ENCODE measurements at regions not wholly inside any gene's neighbourhood (a gene's known extent, or its start where the extent isn't known, plus 50 kb on each side); places are given as distances from the start of the nearest gene placed in this dataset.
A peak's percentile ranks its signal among the peaks of the same experiment; 100 is the strongest.

GRCh38 chr13:111542530-111543341, 222.3 kb downstream of the TEX29 start:
- DNase-seq (ENCODE audit: low read depth in 1 of 2, low spot score in 2 of 2): peak in 1 of 2 experiments; percentile 42
- Histone ChIP-seq H3K4me1 (replicated peaks) (no peaks in the 10 kb centered on the region), H3K9me3 (replicated peaks) (peaks cover 3% of the 10 kb centered on the region; the same call in 1 of the 2 replicates), H3K4me3 (no peak overlapping the region), H3K27me3 (replicated peaks) (peaks cover 57% of the 10 kb centered on the region), H3K27ac (no peak overlapping the region), H3K36me3 (no peaks in the 10 kb centered on the region)

GRCh38 chr13:111546921-111547675, 226.7 kb downstream of the TEX29 start:
- H3K4me3 ChIP-seq: no peak overlapping the region
- DNase-seq (ENCODE audit: low read depth in 1 of 2, low spot score in 2 of 2): peak in 1 of 2 experiments; percentile 38
- H3K27me3 ChIP-seq (replicated peaks): peaks cover 27% of the 10 kb centered on the region
- H3K36me3 ChIP-seq: no peaks in the 10 kb centered on the region
- peaks cover 3% of the 10 kb centered on the region; the same call in 1 of the 2 replicates for H3K9me3 ChIP-seq (replicated peaks)
- H3K27ac ChIP-seq: no peak overlapping the region
- H3K4me1 ChIP-seq (replicated peaks): no peaks in the 10 kb centered on the region

- peaks cover 3% of the 10 kb centered on the region; the same call in 1 of the 2 replicates for H3K9me3 ChIP-seq (replicated peaks)
- no peaks in the 10 kb centered on the region for H3K4me1 ChIP-seq (replicated peaks)
- peak in 1 of 2 experiments; percentile 43 for DNase-seq (ENCODE audit: low read depth in 1 of 2, low spot score in 2 of 2)
- no peak overlapping the region for H3K27ac ChIP-seq
- H3K36me3 ChIP-seq: no peaks in the 10 kb centered on the region
- no peak overlapping the region for H3K4me3 ChIP-seq
- H3K27me3 ChIP-seq (replicated peaks): peaks cover 22% of the 10 kb centered on the region
Measured at GRCh38 chr13:111547726-111548273, 227.4 kb downstream of the TEX29 start.

- peak in 1 of 2 experiments; percentile 45 for DNase-seq (ENCODE audit: low read depth in 1 of 2, low spot score in 2 of 2)
- Histone ChIP-seq H3K36me3 (no peaks in the 10 kb centered on the region), H3K9me3 (replicated peaks) (0 out of 2 replicates have a peak, but pooled peaks cover 3% of the 10 kb centered on the region), H3K4me3 (no peak overlapping the region), H3K27me3 (replicated peaks) (peaks cover 18% of the 10 kb centered on the region), H3K4me1 (replicated peaks) (no peaks in the 10 kb centered on the region), H3K27ac (no peak overlapping the region)
Measured at GRCh38 chr13:111548301-111548700, 227.9 kb downstream of the TEX29 start.

GRCh38 chr13:111548805-111549204, 228.4 kb downstream of the TEX29 start:
- H3K27ac ChIP-seq: no peak overlapping the region
- H3K4me3 ChIP-seq: no peak overlapping the region
- no peaks in the 10 kb centered on the region for H3K4me1 ChIP-seq (replicated peaks)
- H3K27me3 ChIP-seq (replicated peaks): peaks cover 18% of the 10 kb centered on the region
- no peaks in the 10 kb centered on the region for H3K36me3 ChIP-seq
- 0 out of 2 replicates have a peak, but pooled peaks cover 2% of the 10 kb centered on the region for H3K9me3 ChIP-seq (replicated peaks)
- peak in 1 of 2 experiments; percentile 32 for DNase-seq (ENCODE audit: low read depth in 1 of 2, low spot score in 2 of 2)

DNA sequence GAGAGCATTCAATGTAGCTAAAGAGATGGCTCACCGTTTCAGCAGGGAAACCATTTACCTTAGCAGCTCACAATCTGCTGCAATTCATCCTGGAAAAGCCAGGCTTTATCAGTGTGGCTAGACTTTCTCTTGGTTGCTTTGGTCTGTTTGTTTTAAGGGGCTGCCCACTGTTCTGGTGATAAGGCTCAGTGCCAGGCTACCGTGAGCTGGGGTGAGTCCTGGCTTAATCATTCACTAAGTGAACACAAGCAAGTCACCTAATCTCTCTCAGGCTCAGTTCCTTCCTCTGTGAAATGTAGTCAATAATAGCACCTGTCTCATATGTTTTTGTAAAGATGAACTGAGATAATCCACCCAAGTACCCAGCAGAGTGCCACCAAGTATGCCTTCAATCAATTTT, 229.0 kb downstream of the TEX29 start:
- H3K36me3 ChIP-seq: no peaks in the 10 kb centered on the region
- no peak overlapping the region for H3K4me3 ChIP-seq
- H3K27ac ChIP-seq: no peak overlapping the region
- no peaks in the 10 kb centered on the region for H3K4me1 ChIP-seq (replicated peaks)
- DNase-seq (ENCODE audit: low read depth in 1 of 2, low spot score in 2 of 2): no peak
- H3K27me3 ChIP-seq (replicated peaks): peaks cover 24% of the 10 kb centered on the region
- H3K9me3 ChIP-seq (replicated peaks): no peaks in the 10 kb centered on the region

DNA sequence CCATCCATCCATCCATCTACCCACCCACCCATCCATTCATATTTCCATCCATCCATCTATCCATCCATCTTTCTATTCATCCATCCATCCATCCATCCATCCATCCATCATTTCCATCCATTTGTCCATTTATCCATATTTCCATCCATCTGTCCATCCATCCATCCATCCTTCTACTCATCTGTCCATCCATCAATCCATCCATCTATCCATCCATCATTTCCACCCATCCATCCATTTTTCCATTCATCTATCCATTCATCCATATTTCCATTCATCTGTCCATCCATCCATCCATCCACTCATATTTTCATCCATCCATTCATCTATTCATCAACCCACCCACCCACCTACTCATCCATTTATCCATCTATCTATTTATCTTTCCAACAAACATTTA, 229.6 kb downstream of the TEX29 start:
- Histone ChIP-seq H3K4me1 (replicated peaks) (no peaks in the 10 kb centered on the region), H3K4me3 (no peak overlapping the region), H3K27ac (no peak overlapping the region), H3K9me3 (replicated peaks) (no peaks in the 10 kb centered on the region), H3K36me3 (no peaks in the 10 kb centered on the region), H3K27me3 (replicated peaks) (peaks cover 30% of the 10 kb centered on the region)
- DNase-seq (ENCODE audit: low read depth in 1 of 2, low spot score in 2 of 2): no peak

DNA sequence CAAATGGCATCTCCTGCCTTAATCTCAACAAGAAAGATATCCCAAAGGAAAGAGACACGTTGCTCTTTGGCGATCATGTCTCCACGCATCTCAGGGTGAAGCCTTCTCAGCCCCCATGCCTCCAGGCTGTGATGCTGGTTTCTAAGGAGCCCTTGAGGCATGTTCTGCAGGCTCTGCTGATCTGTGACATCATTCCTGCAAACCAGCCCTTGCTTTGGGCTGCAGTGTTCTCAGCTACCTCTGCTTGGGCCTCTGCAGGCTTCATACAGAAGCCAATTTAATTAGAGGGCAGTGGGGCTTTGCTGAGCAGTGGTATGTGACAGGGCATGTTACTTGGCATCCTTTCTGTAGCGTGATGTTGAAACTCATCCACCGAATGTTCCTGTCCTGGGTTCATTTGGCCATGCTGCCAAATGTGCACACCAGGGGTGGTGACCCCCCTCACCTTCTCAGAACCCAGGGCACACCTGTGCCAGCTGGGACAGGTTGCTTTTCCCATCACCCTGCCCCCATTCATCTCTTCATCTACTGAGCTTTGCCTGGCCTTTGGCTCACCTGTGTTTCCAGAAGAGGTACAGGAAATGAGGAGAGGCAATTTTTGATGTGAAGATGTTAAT, 230.9 kb downstream of the TEX29 start:
- no peaks in the 10 kb centered on the region for H3K36me3 ChIP-seq
- DNase-seq (ENCODE audit: low read depth in 1 of 2, low spot score in 2 of 2): peak in 1 of 2 experiments; percentile 29
- H3K4me1 ChIP-seq (replicated peaks): no peaks in the 10 kb centered on the region
- H3K9me3 ChIP-seq (replicated peaks): no peaks in the 10 kb centered on the region
- no peak overlapping the region for H3K4me3 ChIP-seq
- no peak overlapping the region for H3K27ac ChIP-seq
- peaks cover 39% of the 10 kb centered on the region for H3K27me3 ChIP-seq (replicated peaks)

DNA sequence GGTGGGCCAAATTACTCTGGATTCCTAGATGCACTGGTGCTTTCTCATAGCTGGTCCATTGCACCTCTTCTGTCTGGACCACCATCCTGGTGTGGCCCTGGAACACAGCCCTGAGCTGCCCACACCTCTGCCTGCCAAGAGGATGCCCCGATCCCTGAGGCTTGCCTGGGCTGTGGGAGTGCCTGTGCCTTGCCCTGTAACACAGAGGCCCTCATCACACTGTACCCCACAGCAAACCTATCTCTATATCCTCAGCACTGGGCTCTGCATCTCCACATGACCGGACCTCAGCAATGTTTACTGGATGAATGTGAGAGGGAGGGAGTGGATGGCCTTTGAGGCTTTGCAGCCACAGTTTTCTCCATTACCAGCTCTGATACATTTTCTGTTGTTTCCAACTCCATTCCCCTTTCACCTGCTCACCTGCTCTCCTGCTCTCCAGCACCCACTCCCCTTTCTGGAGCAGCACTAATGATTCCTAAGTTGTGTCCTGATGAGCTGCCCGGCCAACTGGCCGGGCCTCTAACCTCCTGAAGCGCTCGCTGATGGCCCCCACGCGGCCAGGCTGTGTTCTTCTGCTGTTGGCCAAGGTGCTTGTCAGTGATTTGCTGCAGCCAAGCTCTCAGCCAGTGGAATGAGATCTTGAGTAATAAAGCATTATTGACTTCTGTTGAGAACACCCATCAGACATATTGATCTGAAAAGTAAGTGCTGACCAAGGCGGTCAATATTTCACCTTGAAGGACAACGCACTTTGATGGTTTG, 232.6 kb downstream of the TEX29 start:
- Histone ChIP-seq H3K4me1 (replicated peaks) (no peaks in the 10 kb centered on the region), H3K9me3 (replicated peaks) (no peaks in the 10 kb centered on the region), H3K27ac (no peak overlapping the region), H3K36me3 (no peaks in the 10 kb centered on the region), H3K27me3 (replicated peaks) (peaks cover 57% of the 10 kb centered on the region), H3K4me3 (no peak overlapping the region)
- DNase-seq (ENCODE audit: low read depth in 1 of 2, low spot score in 2 of 2): no peak

DNA sequence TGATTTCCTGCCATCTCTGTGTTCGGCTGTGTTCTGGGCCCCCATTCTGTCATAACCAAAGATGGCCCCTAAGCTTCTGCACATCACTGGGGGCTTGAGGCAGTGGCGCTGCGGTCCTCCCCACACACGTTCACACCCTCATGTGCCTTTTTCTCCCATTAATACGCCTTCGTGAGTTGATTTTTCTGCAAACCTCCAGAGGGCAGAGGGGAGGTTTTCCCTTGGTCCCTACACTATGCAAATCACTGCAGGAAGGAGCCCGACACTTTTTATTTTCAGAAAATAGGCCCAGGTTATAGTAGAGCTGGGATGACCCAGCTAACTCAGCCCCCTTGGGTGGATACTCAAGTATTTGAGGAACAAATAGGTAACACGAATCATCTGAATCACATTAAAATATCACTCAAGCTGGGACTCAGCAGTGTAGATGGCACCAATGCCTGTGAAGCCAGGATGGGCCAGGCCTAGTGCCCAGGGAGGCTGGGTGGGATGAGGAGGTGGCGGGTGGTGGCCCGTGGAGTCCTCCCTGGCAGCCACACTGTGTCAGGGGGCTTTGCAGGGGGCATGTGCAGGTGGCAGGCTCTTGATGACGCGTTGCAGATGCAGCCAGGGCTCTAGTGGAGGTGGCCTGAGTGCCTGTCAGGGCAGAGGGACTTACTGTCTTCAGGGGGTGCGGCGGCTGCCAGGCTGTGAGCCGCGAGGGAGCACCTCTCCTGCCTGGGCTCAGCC, 234.3 kb downstream of the TEX29 start:
- H3K4me3 ChIP-seq: no peak overlapping the region
- DNase-seq (ENCODE audit: low read depth in 1 of 2, low spot score in 2 of 2): peak in 1 of 2 experiments; percentile 42
- H3K4me1 ChIP-seq (replicated peaks): no peaks in the 10 kb centered on the region
- H3K27ac ChIP-seq: no peak overlapping the region
- H3K9me3 ChIP-seq (replicated peaks): no peaks in the 10 kb centered on the region
- no peaks in the 10 kb centered on the region for H3K36me3 ChIP-seq
- H3K27me3 ChIP-seq (replicated peaks): peaks cover 70% of the 10 kb centered on the region

GRCh38 chr13:111555268-111555808, 234.9 kb downstream of the TEX29 start:
- no peaks in the 10 kb centered on the region for H3K4me1 ChIP-seq (replicated peaks)
- DNase-seq (ENCODE audit: low read depth in 1 of 2, low spot score in 2 of 2): no peak
- H3K4me3 ChIP-seq: no peak overlapping the region
- no peak overlapping the region for H3K27ac ChIP-seq
- no peaks in the 10 kb centered on the region for H3K36me3 ChIP-seq
- H3K9me3 ChIP-seq (replicated peaks): no peaks in the 10 kb centered on the region
- H3K27me3 ChIP-seq (replicated peaks): peaks cover 72% of the 10 kb centered on the region

DNA sequence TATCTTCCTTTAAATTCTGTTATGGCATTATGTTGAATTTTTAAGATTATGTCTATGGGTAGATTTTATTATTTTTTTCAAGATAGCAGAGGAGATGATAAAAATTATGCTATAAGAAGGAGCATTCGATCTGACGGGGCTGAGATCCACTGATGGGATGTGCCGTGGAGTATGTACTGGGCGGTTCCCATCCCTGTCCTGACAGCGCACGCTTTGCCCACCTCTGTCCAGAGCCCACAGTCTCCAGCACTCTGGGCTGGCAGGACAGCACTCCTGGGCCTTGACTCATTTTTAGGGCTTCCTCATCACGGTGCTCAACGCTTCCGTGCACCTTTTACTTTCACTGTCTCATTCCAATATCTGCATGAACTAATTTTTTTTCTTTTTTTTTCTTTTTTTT, 235.5 kb downstream of the TEX29 start:
- Histone ChIP-seq H3K4me1 (replicated peaks) (no peaks in the 10 kb centered on the region), H3K4me3 (no peak overlapping the region), H3K36me3 (no peaks in the 10 kb centered on the region), H3K27ac (no peak overlapping the region), H3K9me3 (replicated peaks) (no peaks in the 10 kb centered on the region), H3K27me3 (replicated peaks) (peaks cover 78% of the 10 kb centered on the region)
- peak in 1 of 2 experiments; percentile 42 for DNase-seq (ENCODE audit: low read depth in 1 of 2, low spot score in 2 of 2)
